GM19351 (cell line): ENCODE measurements at regions not wholly inside any gene's neighbourhood (a gene's known extent, or its start where the extent isn't known, plus 50 kb on each side); places are given as distances from the start of the nearest gene placed in this dataset.
"Not testable (repeated sequence)": the region's sequence is repeated elsewhere in the genome, so short reads cannot be mapped to it uniquely, and the experiment has no call there.

ENCODE experiments used
- ATAC-seq: cut with Tn5 transposase; IDR thresholded peaks from one replicate; pipeline ENCODE4 v1.9.1; 2021; ENCODE audit warnings: mild to moderate bottlenecking, moderate library complexity; ENCODE audit not compliant: unreplicated experiment

GRCh38 chr17:63171428-63172393 lies 205.7 kb downstream of the TANC2 start:
- ATAC-seq = no peak

GRCh38 chr17:63173450-63173849 lies 207.4 kb downstream of the TANC2 start:
- ATAC-seq = no peak

GRCh38 chr17:63173903-63174302 lies 207.9 kb downstream of the TANC2 start:
- no peak for ATAC-seq

- ATAC-seq = no peak
Observed at GRCh38 chr17:63178530-63178929, 212.5 kb downstream of the TANC2 start.

- no peak for ATAC-seq
Observed at GRCh38 chr17:63181856-63182255, 215.8 kb downstream of the TANC2 start.

GRCh38 chr17:63185420-63185819 lies 219.4 kb downstream of the TANC2 start:
- ATAC-seq = no peak

GRCh38 chr17:63189082-63189481 lies 223.0 kb downstream of the TANC2 start:
- ATAC-seq = no peak

GRCh38 chr17:63189930-63190329 lies 223.9 kb downstream of the TANC2 start:
- no peak for ATAC-seq

GRCh38 chr17:63190821-63191370 lies 224.9 kb downstream of the TANC2 start:
- ATAC-seq = no peak

- ATAC-seq = no peak
Observed at GRCh38 chr17:63191610-63192009, 225.6 kb downstream of the TANC2 start.

GRCh38 chr17:63193827-63194226 lies 227.8 kb downstream of the TANC2 start:
- no peak for ATAC-seq

GRCh38 chr17:63196772-63197335 lies 230.8 kb downstream of the TANC2 start:
- ATAC-seq = no peak

GRCh38 chr17:63203652-63204051 lies 237.6 kb downstream of the TANC2 start:
- ATAC-seq = no peak

GRCh38 chr17:63221939-63222338 lies 224.2 kb downstream of the CYB561 start:
- no peak for ATAC-seq

GRCh38 chr17:63222655-63223054 lies 223.5 kb downstream of the CYB561 start:
- ATAC-seq = no peak

- ATAC-seq = no peak
Observed at GRCh38 chr17:63223212-63223911, 222.7 kb downstream of the CYB561 start.

GRCh38 chr17:63224644-63225043 lies 221.5 kb downstream of the CYB561 start:
- no peak for ATAC-seq

GRCh38 chr17:63226720-63227119 lies 219.4 kb downstream of the CYB561 start:
- not testable (repeated sequence) for ATAC-seq

- not testable (repeated sequence) for ATAC-seq
Observed at GRCh38 chr17:63231015-63231620, 215.0 kb downstream of the CYB561 start.

- no peak for ATAC-seq
Observed at GRCh38 chr17:63232565-63233310, 213.4 kb downstream of the CYB561 start.
